GM21529 (cell line): ENCODE measurements at regions not wholly inside any gene's neighbourhood (a gene's known extent, or its start where the extent isn't known, plus 50 kb on each side); places are given as distances from the start of the nearest gene placed in this dataset.
"Not testable (repeated sequence)": the region's sequence is repeated elsewhere in the genome, so short reads cannot be mapped to it uniquely, and the experiment has no call there.

Source experiments
- ATAC-seq: cut with Tn5 transposase; IDR thresholded peaks from one replicate; pipeline ENCODE4 v1.9.1; 2021; ENCODE audit not compliant: unreplicated experiment

GRCh38 chr2:147614471-147614870, 230.4 kb upstream of the ACVR2A start:
- ATAC-seq = no peak

DNA sequence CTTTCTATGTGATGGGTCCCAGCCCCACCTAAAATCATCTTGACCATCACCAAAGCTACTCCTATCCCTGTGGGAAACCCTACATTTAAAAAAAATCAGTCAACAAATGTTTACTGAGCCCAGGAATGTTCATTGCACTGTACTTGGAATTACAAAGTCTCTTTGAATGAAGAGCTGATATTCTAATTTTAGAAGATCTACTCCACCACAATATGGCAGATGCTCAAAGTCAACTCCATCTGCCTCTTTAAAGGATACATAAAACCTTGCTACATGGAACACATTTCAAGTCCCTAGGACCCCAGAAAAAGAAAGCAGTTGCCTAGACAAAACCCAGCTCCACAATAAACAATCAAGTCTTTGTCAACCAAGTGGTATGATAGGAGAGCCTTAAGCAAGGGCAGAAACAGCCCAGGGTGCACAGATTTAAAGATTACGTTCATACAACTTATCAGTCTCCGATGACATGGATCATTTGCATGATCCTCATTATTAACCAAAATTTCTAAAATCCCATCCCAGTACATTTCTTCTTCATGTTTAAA, 234.3 kb upstream of the ACVR2A start:
- no peak for ATAC-seq

DNA sequence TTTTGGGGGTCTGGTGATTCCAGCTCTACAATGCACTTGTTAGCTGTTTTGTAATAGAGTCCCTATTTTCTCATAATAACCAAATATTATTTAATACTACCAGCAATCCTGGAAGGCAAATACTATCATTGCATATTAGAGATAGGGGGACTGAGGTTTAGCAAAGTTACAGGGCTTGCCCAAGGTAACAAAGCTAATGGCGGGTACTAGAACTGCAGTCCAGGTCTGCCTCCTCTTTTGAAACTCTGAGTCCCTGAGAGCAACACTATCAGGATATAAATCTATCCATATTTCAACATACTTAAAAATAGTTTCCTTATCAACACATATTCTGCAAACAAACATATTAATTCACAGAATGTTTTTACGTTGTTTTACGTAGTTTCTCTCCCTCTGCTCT, 235.5 kb upstream of the ACVR2A start:
- ATAC-seq = no peak

- no peak for ATAC-seq
Measured at GRCh38 chr2:147607379-147607778, 237.4 kb upstream of the ACVR2A start.

DNA sequence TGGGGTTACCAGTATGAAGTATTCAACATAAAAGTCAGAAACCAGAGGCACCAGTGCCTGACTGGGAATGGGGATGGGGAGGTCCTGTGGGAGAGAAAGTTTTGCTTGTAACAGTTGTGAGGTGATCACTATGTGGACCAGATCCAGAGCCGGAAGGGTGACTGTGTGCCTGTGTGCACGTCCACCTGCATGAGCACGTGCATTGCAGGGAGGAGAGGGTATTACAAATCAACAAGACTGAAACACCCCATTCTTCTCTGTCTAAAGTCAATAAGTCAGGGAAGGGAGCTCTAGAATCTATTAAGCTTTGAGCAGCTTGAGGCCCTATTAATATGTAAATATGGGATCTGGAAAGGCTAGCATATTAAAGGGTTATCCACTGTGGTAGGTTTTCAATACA, 241.0 kb upstream of the ACVR2A start:
- ATAC-seq = no peak

- ATAC-seq = no peak
Measured at GRCh38 chr2:147603447-147603846, 241.4 kb upstream of the ACVR2A start.

DNA sequence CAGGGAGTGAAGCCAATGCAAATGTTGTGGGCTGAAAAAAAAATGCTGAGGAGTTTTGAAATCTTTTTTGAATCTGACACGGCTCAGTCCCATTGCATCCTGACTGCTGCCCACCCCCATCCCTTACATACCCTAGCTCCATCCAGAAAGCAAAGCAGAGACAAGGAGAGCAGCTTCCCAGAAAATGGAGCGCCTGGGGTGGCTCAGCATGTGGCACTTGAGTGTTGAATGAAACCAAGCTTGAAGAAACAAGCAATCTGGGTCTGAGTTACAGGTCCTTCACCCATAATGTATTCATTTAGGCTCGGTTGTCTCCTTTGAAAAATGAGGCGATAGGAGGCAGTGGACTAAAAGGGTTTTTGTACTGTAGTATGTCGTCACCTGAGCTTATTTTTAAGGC, 244.2 kb upstream of the ACVR2A start:
- ATAC-seq = no peak

DNA sequence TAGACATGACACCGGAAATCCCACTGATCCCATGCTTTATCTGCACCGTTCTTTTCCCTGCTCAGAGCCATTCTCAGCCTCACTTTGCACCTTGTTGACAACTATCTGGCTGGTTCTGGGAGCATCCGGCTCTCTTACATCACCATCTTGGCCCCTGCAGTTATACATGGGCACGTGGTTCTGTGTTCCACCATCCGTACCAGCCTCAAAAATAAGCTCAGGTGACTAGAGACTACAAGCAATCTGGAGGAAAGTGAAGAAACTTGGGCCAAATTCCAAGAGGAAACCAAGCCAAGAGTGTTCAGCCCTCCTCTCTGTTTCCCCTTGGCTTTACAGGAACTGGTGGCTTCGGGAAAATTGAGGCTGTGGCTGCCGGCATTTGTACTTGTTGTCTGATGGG, 244.6 kb upstream of the ACVR2A start:
- ATAC-seq = no peak

GRCh38 chr2:147595200-147595599, 249.6 kb upstream of the ACVR2A start:
- ATAC-seq = no peak

GRCh38 chr2:147594038-147594437, 250.8 kb upstream of the ACVR2A start:
- no peak for ATAC-seq

DNA sequence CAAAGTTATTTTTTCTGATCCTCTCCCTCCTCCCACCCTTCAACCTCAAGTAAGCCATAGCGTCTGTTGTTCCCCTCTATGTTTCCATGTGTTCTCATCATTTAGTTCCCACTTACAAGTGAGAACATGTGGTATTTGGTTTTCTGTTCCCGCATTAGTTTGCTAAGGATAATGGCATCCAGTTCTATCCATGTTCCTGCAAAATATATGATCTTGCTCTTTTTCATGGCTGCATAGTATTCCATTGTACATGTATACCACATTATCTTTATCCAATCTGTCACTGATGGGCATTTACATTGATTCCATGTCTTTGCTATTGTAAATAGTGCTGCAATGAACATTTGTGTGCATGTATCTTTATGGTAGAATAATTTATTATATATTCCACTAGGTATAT, 252.0 kb upstream of the ACVR2A start:
- ATAC-seq = not testable (repeated sequence)

DNA sequence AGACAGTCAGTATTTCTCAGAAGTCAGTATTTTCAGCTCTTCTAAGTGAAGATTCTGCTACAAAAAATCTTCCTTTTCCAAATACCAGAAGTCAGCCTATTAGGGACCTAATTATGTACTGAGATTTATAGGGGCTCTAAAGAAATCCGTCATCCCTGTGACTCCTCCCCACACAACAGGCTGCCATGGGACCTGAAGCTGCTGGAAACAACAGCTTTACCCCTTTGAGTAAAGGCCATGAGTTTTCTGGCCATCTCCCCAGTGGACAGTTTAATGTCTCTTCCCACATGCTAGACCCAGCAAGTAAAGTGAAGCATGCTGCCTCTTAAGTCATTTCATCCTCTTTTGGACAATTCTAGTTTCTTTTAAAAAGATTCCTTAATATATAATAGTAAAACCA, 255.7 kb upstream of the ACVR2A start:
- no peak for ATAC-seq

GRCh38 chr2:147588191-147588590, 256.6 kb upstream of the ACVR2A start:
- ATAC-seq = no peak

DNA sequence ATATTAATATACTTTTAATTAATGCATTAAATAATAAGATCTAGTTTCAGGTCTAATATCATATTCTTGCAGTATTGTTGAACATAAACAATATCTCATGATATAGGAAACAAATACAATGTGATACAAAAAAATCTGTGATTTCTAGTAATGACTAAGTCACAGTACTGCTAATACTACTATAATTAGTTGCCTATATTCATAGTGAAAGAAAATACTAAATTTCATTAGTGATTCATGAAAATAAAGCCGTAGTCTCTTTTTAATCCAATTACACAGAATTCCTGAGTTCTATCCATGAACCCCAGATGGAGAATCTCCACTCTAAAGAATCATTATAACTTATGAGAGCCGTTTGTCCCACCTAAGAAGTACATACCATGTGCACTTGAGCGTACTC, 266.3 kb upstream of the ACVR2A start:
- no peak for ATAC-seq

GRCh38 chr2:147577998-147578380, 266.8 kb upstream of the ACVR2A start:
- ATAC-seq = no peak

DNA sequence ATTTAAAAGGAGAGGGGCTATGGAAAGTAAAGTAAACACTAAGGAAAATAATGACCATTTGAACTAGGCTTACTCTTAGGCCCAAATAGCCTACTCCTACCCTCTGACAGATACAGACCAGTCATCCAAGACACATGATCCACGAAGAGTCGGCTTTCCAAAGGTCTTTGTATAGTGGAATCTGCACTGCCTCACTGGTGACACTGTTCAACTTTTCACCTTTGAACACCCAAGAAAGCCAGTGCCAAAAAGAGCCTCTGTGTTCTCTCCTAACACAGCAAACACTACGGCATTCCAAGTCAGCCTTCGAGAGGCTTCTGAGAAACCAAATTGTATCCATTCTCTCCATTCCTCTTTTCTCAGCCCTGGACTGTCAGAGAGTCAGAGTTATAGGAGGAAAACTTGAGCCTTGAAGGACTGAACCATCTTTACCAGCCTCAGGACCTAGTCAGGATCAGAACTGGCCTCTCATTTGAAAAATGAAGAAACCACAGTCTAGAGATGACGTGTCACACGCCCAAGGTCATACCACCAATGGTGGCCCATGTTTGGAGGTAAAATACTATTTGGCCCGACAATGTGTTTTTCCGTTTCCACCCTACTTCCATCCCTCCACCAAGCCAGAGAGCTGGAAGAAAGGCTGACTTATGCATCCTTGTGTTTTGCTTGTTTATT, 267.4 kb upstream of the ACVR2A start:
- peak; percentile 57 for ATAC-seq

DNA sequence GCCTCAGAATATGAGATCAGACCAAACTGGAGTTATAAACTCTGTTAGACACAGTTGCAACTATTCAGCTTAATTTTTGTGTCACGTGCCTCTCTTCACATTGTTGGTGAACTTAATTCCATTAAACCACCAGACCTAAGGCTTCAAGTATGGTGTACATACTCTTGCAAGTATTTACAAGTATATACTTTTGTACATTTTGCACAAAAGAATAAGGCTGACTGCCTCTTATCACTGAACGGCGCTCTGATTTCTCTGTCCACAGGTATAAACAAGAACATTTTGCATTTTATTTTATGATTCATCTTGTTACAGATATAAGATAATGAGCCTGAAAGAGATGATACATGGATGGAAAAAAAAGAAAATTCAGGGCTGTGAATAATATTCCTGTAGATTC, 269.7 kb upstream of the ACVR2A start:
- ATAC-seq = no peak

DNA sequence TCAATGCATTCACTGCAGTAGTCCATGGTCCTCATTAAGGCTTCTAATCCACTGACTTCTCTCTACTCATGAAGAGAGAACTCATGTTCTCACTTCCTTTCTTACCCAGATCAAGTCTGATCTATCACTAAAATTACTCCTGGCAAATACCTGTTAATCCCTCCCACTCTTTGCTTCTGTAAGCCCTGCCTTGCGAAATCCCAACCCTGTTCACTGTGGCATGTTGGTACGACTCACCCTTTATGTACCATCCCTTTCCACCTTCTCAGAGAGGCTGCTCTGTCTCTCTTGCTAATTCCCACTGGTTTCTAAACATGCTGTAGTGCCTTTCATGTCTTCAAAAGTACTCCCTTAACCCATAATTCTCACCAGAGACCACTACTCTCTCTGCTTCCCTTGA, 272.2 kb upstream of the ACVR2A start:
- ATAC-seq = no peak

DNA sequence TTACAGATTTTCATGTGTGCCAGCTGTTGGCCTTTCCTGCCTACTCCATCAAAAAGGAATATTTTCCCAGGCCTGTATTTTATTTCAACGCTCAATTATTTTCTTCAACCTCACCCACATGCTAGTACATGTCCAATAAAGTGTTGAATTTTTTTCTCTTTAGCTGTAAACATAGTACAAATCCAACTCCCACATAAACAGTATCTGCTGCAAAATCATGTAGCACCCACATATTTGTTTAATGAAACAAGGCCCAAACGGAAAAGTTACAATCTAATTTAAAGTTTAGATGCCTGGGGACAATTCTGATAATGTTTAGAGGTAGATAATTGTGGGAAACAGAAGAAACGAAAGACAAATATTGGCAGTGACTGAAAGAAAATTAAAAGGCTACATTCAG, 275.4 kb upstream of the ACVR2A start:
- ATAC-seq = no peak

- ATAC-seq = no peak
Measured at GRCh38 chr2:147568109-147568508, 276.7 kb upstream of the ACVR2A start.

GRCh38 chr2:147567136-147567535, 277.7 kb upstream of the ACVR2A start:
- no peak for ATAC-seq

DNA sequence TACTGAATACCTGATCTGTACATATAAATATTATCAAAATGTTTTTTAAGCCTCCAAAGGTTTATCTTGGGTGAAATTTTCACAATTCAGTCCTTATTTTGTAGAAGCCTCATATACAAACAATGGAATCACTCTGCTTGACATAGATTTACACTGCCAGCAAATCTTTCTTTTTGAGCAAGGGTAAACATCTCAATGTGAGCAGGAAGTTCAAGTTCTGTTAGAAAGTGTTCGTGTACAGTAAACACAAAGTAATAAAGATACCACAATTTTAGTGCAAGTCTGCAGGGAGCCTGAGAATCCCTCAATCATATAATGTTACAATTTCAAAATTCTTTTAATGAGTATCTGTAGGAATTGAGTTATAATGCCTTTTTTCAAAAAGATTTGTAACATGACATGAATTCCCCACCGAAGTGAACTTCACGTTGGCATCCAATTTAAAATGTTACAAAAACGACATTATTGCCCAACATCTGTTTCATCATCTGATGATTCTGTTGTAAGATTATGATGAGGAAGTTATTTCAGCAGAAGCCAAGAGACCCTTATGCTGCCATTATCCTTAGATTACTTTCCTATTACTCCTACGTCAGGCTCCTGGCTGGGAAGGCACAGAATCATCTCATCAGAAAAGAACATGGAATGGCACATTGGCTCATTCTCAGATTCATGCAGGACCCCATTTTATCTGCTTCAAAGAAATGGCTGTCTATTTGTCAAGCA, 283.9 kb upstream of the ACVR2A start:
- no peak for ATAC-seq
